OCI-LY7 (cell line): ENCODE measurements at regions not wholly inside any gene's neighbourhood (a gene's known extent, or its start where the extent isn't known, plus 50 kb on each side); places are given as distances from the start of the nearest gene placed in this dataset.

ENCODE experiments used
- BruUV-seq: library from RNA; stranded (reverse); fragments of 400-500 nt; replicated peaks from 2 replicates; lab custom pipeline; 2021; lab: Mats Ljungman, UMichigan
- CTCF ChIA-PET: fragments of 300-600 bp; sonication (Branson Sonifier 250); formaldehyde crosslinking; loops from one replicate; lab custom pipeline; 2022; ENCODE audit warnings: antibody characterized with exemption; ENCODE audit not compliant: unreplicated experiment; lab: Charles Lee
- POLR2A ChIA-PET: fragments of 300-600 bp; sonication (Branson Sonifier 250); formaldehyde crosslinking; loops from one replicate; lab custom pipeline; 2022; ENCODE audit warnings: antibody characterized with exemption; lab: Charles Lee
- DNase-seq: peaks from one replicate; pipeline ENCODE4 v3.0.0-alpha.2; 2015; ENCODE audit warnings: low spot score
- H2AFZ ChIP-seq: fragments of 200-600 bp; sonication (generic), shearing (Covaris generic); 2 replicates; pipeline ENCODE4 v1.6.1; 2014; ENCODE audit warnings: mild to moderate bottlenecking, antibody characterized with exemption, low read length, moderate library complexity
- H3K27ac ChIP-seq: fragments of 200-600 bp; sonication (generic); 2 replicates; pipeline ENCODE4 v1.5.1; 2014; ENCODE audit warnings: mixed run types, low read depth, mild to moderate bottlenecking, moderate library complexity, low read length, inconsistent platforms; ENCODE audit not compliant: poor library complexity, severe bottlenecking
- H3K36me3 ChIP-seq: fragments of 200-600 bp; sonication (generic); 2 replicates; pipeline ENCODE4 v1.6.1; 2014; ENCODE audit warnings: mild to moderate bottlenecking, antibody characterized with exemption, low read length, moderate library complexity, mixed read lengths; ENCODE audit not compliant: insufficient read depth
- H3K4me1 ChIP-seq: fragments of 200-600 bp; sonication (generic); 2 replicates; pipeline ENCODE4 v1.5.1; 2014; ENCODE audit warnings: mild to moderate bottlenecking, low read length; ENCODE audit not compliant: insufficient read depth, poor library complexity, severe bottlenecking
- H3K4me2 ChIP-seq: fragments of 200-600 bp; sonication (generic); 2 replicates; pipeline ENCODE4 v1.6.1; 2014; ENCODE audit warnings: mild to moderate bottlenecking, low read length
- H3K4me3 ChIP-seq: fragments of 200-600 bp; sonication (generic); 2 replicates; pipeline ENCODE4 v1.5.1; 2014; ENCODE audit warnings: mild to moderate bottlenecking, low read depth, low read length; ENCODE audit not compliant: poor library complexity, severe bottlenecking
- H3K79me2 ChIP-seq: fragments of 200-600 bp; sonication (generic); 2 replicates; pipeline ENCODE4 v1.6.1; 2016; ENCODE audit warnings: low read depth, mild to moderate bottlenecking, low read length, moderate library complexity, mixed read lengths; ENCODE audit not compliant: insufficient read depth
- H3K9me2 ChIP-seq: fragments of 200-600 bp; sonication (generic); 2 replicates; pipeline ENCODE4 v1.6.1; 2016; ENCODE audit warnings: mild to moderate bottlenecking, low read length, mixed read lengths; ENCODE audit not compliant: insufficient read depth
- H3K9me3 ChIP-seq: fragments of 200-600 bp; sonication (generic); 2 replicates; pipeline ENCODE4 v1.6.1; 2014; ENCODE audit warnings: mild to moderate bottlenecking, mixed run types, low read length, mixed read lengths
- H4K20me1 ChIP-seq: fragments of 200-600 bp; sonication (generic); 2 replicates; pipeline ENCODE4 v1.6.1; 2014; ENCODE audit warnings: mild to moderate bottlenecking, antibody characterized with exemption, low read length, moderate library complexity, mixed read lengths; ENCODE audit not compliant: insufficient read depth
- CTCF ChIP-seq: fragments of 200-600 bp; sonication (generic); conservative IDR thresholded peaks from 2 replicates; pipeline ENCODE4 v1.5.1; 2014; ENCODE audit warnings: mild to moderate bottlenecking, antibody characterized with exemption, low read length, moderate library complexity, mixed read lengths
- EZH2phosphoT487 ChIP-seq: fragments of 200-600 bp; sonication (generic); IDR thresholded peaks from 2 replicates; pipeline ENCODE4 v1.6.1; 2018; ENCODE audit warnings: low read depth, borderline replicate concordance, mild to moderate bottlenecking, mixed run types, antibody characterized with exemption, low read length, moderate library complexity, mixed read lengths
- intact Hi-C: fragments of 100-400 bp; cut with micrococcal nuclease; formaldehyde crosslinking; loops from one replicate; pipeline ENCODE4 v1.10.0; 2022; ENCODE audit not compliant: unreplicated experiment

DNA sequence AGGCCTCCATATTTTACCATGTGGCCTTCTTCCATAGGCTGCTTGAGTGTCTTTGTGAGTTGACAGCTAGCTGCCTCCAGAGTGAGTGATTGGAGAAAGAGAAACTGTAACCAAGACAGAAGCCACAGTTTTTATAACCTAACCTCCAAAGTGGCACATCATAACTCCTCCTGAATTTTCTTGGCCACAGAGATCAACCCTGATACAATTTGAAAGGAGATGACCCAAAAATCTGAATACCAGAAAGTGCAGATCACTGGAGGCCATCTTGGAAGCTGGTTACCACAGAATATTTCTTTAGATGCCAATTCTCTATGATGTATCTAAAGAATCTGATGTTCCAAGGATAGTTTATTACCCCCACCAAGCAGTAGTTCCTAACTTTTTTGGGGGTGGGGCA is 254.3 kb upstream of the PDE4D start:
- H3K27ac ChIP-seq, result no peak overlapping the region
- intact Hi-C loops, result no loop called here
- no peaks in the 10 kb centered on the region for H3K4me1 ChIP-seq
- no peak for TF ChIP-seq CTCF
- H3K4me3 ChIP-seq, result no peak overlapping the region
- ChIA-PET POLR2A (no interaction called here), CTCF (no interaction called here)
- no peaks in the 10 kb centered on the region for H3K9me3 ChIP-seq
- H3K9me2 ChIP-seq, result no peaks in the 10 kb centered on the region
- no peaks in the 10 kb centered on the region for H3K36me3 ChIP-seq
- DNase-seq, result no peak
- H2AFZ ChIP-seq, result no peak overlapping the region
- no peaks in the 10 kb centered on the region for H4K20me1 ChIP-seq
- H3K79me2 ChIP-seq, result no peaks in the 10 kb centered on the region
- no peak overlapping the region for H3K4me2 ChIP-seq
- BruUV-seq, result no TSS peak

GRCh38 chr5:60143942-60144549 is 250.5 kb upstream of the PDE4D start:
- H3K79me2 ChIP-seq, result no peaks in the 10 kb centered on the region
- no peak for DNase-seq
- ChIA-PET CTCF (no interaction called here), POLR2A (interaction anchor here (1.3 kb wide), 1 partner anchor 9 kb away, joined by 3 read pairs; no protein-coding TSS in a partner anchor)
- no peak overlapping the region for H3K4me2 ChIP-seq
- H3K36me3 ChIP-seq, result no peaks in the 10 kb centered on the region
- H3K4me1 ChIP-seq, result no peaks in the 10 kb centered on the region
- intact Hi-C loops, result no loop called here
- TF ChIP-seq EZH2phosphoT487 (no peak), CTCF (no peak)
- no peak overlapping the region for H2AFZ ChIP-seq
- H4K20me1 ChIP-seq, result no peaks in the 10 kb centered on the region
- H3K9me2 ChIP-seq, result no peaks in the 10 kb centered on the region
- no peak overlapping the region for H3K27ac ChIP-seq
- no peak overlapping the region for H3K4me3 ChIP-seq
- BruUV-seq, result no TSS peak
- H3K9me3 ChIP-seq, result no peaks in the 10 kb centered on the region

DNA sequence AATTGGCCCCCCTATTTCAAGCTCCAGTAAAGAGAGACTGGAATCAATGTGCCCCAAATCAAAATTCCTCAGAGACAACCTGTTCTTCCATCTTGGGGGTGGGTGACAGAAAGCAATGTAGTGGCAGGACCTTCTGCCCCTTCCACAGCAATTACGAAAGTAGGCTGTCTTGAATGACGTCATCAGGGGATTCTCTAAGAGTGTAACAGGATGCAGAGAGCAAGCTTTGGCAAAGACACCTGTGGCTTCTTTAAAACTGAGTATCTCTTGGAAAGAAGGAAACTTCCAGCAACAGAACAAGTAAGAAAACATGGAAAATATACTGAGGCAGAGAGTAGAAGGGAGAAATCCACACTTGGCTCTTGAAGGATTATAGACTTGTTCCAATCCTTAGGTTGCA is 247.6 kb upstream of the PDE4D start:
- intact Hi-C loops, result no loop called here
- H3K79me2 ChIP-seq, result no peaks in the 10 kb centered on the region
- no peak for TF ChIP-seq CTCF
- TF ChIP-seq EZH2phosphoT487, result no peak
- no peak overlapping the region for H3K27ac ChIP-seq
- no peak overlapping the region for H3K4me2 ChIP-seq
- no peak for DNase-seq
- CTCF ChIA-PET, result no interaction called here
- no peak overlapping the region for H2AFZ ChIP-seq
- POLR2A ChIA-PET, result interaction anchor here (0.7 kb wide), 1 partner anchor 17 kb away, joined by 3 read pairs; no protein-coding TSS in a partner anchor
- H4K20me1 ChIP-seq, result no peaks in the 10 kb centered on the region
- no peaks in the 10 kb centered on the region for H3K4me1 ChIP-seq
- no peak overlapping the region for H3K4me3 ChIP-seq
- no TSS peak for BruUV-seq
- H3K9me3 ChIP-seq, result no peaks in the 10 kb centered on the region
- no peaks in the 10 kb centered on the region for H3K36me3 ChIP-seq
- H3K9me2 ChIP-seq, result no peaks in the 10 kb centered on the region
